GM20000 (cell line): ENCODE measurements at regions not wholly inside any gene's neighbourhood (a gene's known extent, or its start where the extent isn't known, plus 50 kb on each side); places are given as distances from the start of the nearest gene placed in this dataset.
A peak's percentile ranks its signal among the peaks of the same experiment; 100 is the strongest.
"Not testable (repeated sequence)": the region's sequence is repeated elsewhere in the genome, so short reads cannot be mapped to it uniquely, and the experiment has no call there.

ENCODE experiments used
- DNase-seq: peaks from one replicate; pipeline ENCODE4 v3.0.0; 2012; ENCODE audit warnings: low spot score
- CTCF ChIP-seq: IDR thresholded peaks from 2 replicates; pipeline ENCODE4 v1.5.1; 2012; ENCODE audit warnings: mild to moderate bottlenecking, control low read depth; ENCODE audit errors: extremely low read depth, missing control alignments

DNA sequence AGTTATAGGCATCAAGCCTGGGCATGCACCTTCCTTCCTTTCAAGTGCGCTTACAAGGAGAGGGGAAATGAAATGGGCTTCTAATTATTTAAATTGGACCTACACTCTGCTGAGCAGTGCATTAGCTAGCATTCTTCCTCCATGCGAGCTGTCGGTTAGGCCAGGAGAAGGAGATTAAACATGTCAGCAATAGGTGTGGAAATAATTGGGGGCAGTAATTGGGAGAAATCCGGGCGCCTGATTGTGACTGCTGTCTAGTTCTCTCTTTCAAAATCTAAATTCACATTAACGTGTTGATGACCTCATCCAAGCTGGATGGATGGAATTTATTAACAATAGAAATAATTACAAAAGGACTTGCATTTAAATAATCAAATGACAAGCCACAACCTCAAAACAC, 86.2 kb upstream of the SEL1L start:
- DNase-seq: no peak
- no peak for TF ChIP-seq CTCF

GRCh38 chr14:81623771-81624396, 90.2 kb upstream of the SEL1L start:
- not testable (repeated sequence) for DNase-seq

DNA sequence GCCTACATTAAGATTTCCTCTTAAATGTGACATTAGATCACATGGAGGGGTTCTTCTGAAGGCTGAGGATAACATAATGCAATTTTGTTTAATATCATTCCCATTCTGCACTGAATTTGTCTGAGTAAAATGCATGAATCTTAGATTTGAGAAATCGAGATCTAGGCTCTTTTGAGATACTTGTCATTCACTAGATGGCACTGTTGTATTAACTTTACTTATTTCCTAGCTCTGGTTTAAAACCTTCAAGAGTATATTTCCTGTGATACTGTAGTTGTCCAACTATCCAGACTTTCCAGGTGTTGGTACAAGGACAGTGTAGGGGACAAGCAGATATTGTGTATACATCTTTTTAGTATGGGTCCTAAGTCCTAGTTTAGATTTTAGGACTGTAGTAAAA, 91.7 kb upstream of the SEL1L start:
- peak; percentile 40 for DNase-seq
- TF ChIP-seq CTCF: no peak

GRCh38 chr14:81632157-81632556, 98.5 kb upstream of the SEL1L start:
- DNase-seq: no peak
- TF ChIP-seq CTCF: no peak

DNA sequence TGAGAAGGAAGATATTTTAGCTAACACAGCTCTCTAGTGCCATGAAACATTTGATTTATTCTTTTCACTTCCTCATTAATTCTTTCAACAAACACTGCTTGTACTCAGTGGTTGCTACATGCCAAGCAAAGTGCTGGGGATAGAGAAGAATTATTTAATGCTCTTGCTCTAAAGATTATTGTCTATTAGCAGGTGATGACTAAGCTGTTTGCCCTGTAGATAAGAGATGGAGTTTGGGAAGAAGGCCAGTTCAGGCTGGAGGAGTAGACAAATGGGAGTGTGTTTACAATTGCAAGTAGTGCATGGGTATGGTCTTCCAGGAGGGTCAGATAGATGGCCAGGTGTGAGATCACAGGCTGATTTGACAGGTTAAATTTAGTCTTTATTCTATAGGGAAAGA, 99.8 kb upstream of the SEL1L start:
- DNase-seq: no peak
- no peak for TF ChIP-seq CTCF

DNA sequence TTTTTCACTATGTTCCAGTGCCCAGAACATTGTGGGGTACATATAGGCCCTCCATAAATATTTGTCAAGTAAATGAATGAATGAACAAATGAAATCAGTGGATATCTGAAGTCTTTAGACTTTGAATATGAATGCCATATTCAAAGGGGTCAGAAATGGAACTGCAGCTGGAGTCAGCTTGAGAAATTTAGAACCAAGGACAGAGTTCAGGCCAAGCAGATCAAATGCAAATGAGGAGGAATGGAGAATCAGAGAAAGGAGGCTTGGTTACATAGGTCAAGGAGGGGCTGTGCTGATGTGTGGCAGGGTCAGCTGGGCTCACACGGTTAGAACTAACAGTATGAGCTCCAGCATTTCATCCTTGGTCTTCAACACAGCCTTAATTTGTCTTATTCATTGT, 104.0 kb upstream of the SEL1L start:
- no peak for TF ChIP-seq CTCF

GRCh38 chr14:81638656-81639280, 105.1 kb upstream of the SEL1L start:
- DNase-seq: no peak
- no peak for TF ChIP-seq CTCF

More for the DNA sequence above, 104.0 kb upstream of the SEL1L start:
- DNase-seq: no peak

DNA sequence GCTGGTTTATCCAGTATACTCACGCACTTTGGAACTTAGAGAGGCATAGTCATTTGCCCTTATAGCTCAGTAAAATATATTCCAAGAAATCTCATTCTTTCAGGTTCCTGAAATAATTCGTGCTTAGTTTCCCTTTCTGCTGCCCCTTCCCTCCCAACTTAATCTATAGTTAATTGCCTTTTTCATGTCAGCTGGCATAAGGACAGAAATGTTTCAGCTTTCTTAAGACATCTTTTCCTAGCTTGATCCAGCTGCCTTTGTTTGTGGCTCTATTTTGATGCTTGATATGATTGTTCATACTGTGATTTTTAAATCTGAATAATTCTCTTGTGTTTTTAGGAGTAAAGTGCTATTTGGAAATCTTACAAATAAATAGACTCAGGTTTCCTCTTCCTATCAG, 120.0 kb upstream of the SEL1L start:
- DNase-seq: no peak
- no peak for TF ChIP-seq CTCF
